ENCODE measurements at regions not wholly inside any gene's neighbourhood (a gene's known extent, or its start where the extent isn't known, plus 50 kb on each side); places are given as distances from the start of the nearest gene placed in this dataset.

DNA sequence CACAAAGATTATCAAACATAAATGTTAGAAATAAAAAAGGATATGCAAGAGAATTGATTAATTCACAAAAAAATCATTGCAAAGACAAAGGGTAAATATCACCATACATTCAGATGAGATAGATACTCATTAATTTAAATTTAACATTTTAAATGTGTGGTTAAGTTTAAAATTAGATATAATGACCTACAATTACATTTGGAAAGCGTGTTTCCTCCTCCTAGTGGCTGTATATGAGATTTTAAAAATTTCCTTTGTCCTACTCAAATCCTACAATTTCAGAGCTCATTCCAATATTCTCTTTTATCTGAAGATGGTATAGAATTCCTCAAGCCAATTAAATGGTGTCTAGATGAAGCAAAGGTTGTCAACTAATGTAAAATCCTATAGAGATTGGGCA, 169.2 kb upstream of the CDH8 start:
- TF ChIP-seq, protein P1, sequence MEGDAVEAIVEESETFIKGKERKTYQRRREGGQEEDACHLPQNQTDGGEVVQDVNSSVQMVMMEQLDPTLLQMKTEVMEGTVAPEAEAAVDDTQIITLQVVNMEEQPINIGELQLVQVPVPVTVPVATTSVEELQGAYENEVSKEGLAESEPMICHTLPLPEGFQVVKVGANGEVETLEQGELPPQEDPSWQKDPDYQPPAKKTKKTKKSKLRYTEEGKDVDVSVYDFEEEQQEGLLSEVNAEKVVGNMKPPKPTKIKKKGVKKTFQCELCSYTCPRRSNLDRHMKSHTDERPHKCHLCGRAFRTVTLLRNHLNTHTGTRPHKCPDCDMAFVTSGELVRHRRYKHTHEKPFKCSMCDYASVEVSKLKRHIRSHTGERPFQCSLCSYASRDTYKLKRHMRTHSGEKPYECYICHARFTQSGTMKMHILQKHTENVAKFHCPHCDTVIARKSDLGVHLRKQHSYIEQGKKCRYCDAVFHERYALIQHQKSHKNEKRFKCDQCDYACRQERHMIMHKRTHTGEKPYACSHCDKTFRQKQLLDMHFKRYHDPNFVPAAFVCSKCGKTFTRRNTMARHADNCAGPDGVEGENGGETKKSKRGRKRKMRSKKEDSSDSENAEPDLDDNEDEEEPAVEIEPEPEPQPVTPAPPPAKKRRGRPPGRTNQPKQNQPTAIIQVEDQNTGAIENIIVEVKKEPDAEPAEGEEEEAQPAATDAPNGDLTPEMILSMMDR (IDR thresholded peaks at IDR 0.05): no peak
- TF ChIP-seq POLR2AphosphoS5 (IDR thresholded peaks at IDR 0.05; ENCODE audit: low read depth, low read length): no peak
